ENCODE measurements at regions not wholly inside any gene's neighbourhood (a gene's known extent, or its start where the extent isn't known, plus 50 kb on each side); places are given as distances from the start of the nearest gene placed in this dataset.
"Not testable (repeated sequence)": the region's sequence is repeated elsewhere in the genome, so short reads cannot be mapped to it uniquely, and the experiment has no call there.

- no peak for TF ChIP-seq EZH2 (IDR thresholded peaks at IDR 0.05; ENCODE audit: low read length)
- TF ChIP-seq CTCF (optimal IDR thresholded peaks at IDR 0.05 in 1 of 3, IDR thresholded peaks at IDR 0.05 in 1 of 3, conservative IDR thresholded peaks at IDR 0.05 in 1 of 3; ENCODE audit: extremely low read depth in 1 of 3, insufficient read depth in 2 of 3, low read length in 3 of 3) = peak in 1 of 3 experiments; percentile 36
- Histone ChIP-seq H3K27ac (ENCODE audit: control insufficient read depth, insufficient read depth, low read length) (no peak overlapping the region), H3K4me2 (ENCODE audit: control insufficient read depth, extremely low read depth, insufficient read depth, low read depth, low read length) (no peak overlapping the region), H3K9me1 (ENCODE audit: control insufficient read depth, extremely low read depth, insufficient read depth, low read length) (no peaks in the 10 kb centered on the region), H3K9me3 (ENCODE audit: control insufficient read depth, low read depth, low read length) (no peaks in the 10 kb centered on the region), H3K79me2 (ENCODE audit: control insufficient read depth, insufficient read depth, low read length) (no peaks in the 10 kb centered on the region), H3K4me3 (ENCODE audit: control insufficient read depth in 2 of 3, extremely low read depth in 1 of 3, insufficient read depth in 2 of 3, low read depth in 1 of 3, low read length in 3 of 3) (no peak overlapping the region), H2AFZ (ENCODE audit: control insufficient read depth, low read length) (no peak overlapping the region), H3K9ac (ENCODE audit: control insufficient read depth, extremely low read depth, insufficient read depth, low read length) (no peak overlapping the region), H3K36me3 (ENCODE audit: control insufficient read depth in 2 of 2, extremely low read depth in 1 of 2, insufficient read depth in 2 of 2, low read length in 2 of 2) (no peaks in the 10 kb centered on the region), H3K27me3 (ENCODE audit: control insufficient read depth, extremely low read depth, insufficient read depth, low read length) (no peaks in the 10 kb centered on the region), H3K4me1 (ENCODE audit: control insufficient read depth, extremely low read depth, insufficient read depth, low read length) (no peaks in the 10 kb centered on the region), H4K20me1 (ENCODE audit: control insufficient read depth, extremely low read depth, insufficient read depth, low read length) (no peaks in the 10 kb centered on the region)
- FAIRE-seq (no peak), DNase-seq (ENCODE audit: low read depth, low spot score) (no peak)
- dilution Hi-C loops (cut with MboI; ENCODE audit: extremely low pct_ligation_motif_present, low sequenced_read_pairs) = no loop called here
Measured at GRCh38 chr2:167331636-167332232, 443.5 kb downstream of the XIRP2 start.

GRCh38 chr2:167328808-167329207 lies 440.5 kb downstream of the XIRP2 start:
- not testable (repeated sequence) for DNase-seq (ENCODE audit: low read depth, low spot score); FAIRE-seq; H3K9ac ChIP-seq (ENCODE audit: control insufficient read depth, extremely low read depth, insufficient read depth, low read length)

GRCh38 chr2:167322795-167323194 lies 434.5 kb downstream of the XIRP2 start:
- no peak overlapping the region for H3K9ac ChIP-seq (ENCODE audit: control insufficient read depth, extremely low read depth, insufficient read depth, low read length)
- no peak for DNase-seq (ENCODE audit: low read depth, low spot score)
- H3K4me3 ChIP-seq (ENCODE audit: control insufficient read depth in 2 of 3, extremely low read depth in 1 of 3, insufficient read depth in 2 of 3, low read depth in 1 of 3, low read length in 3 of 3) = no peak overlapping the region
- no peaks in the 10 kb centered on the region for H3K9me3 ChIP-seq (ENCODE audit: control insufficient read depth, low read depth, low read length)
- H4K20me1 ChIP-seq (ENCODE audit: control insufficient read depth, extremely low read depth, insufficient read depth, low read length) = no peaks in the 10 kb centered on the region
- no peak for TF ChIP-seq CTCF (optimal IDR thresholded peaks at IDR 0.05 in 1 of 3, IDR thresholded peaks at IDR 0.05 in 1 of 3, conservative IDR thresholded peaks at IDR 0.05 in 1 of 3; ENCODE audit: extremely low read depth in 1 of 3, insufficient read depth in 2 of 3, low read length in 3 of 3)
- TF ChIP-seq EZH2 (IDR thresholded peaks at IDR 0.05; ENCODE audit: low read length) = no peak
- H3K79me2 ChIP-seq (ENCODE audit: control insufficient read depth, insufficient read depth, low read length) = no peaks in the 10 kb centered on the region
- dilution Hi-C loops (cut with MboI; ENCODE audit: extremely low pct_ligation_motif_present, low sequenced_read_pairs) = no loop called here
- no peaks in the 10 kb centered on the region for H3K36me3 ChIP-seq (ENCODE audit: control insufficient read depth in 2 of 2, extremely low read depth in 1 of 2, insufficient read depth in 2 of 2, low read length in 2 of 2)
- no peak overlapping the region for H3K4me2 ChIP-seq (ENCODE audit: control insufficient read depth, extremely low read depth, insufficient read depth, low read depth, low read length)
- no peaks in the 10 kb centered on the region for H3K4me1 ChIP-seq (ENCODE audit: control insufficient read depth, extremely low read depth, insufficient read depth, low read length)
- no peaks in the 10 kb centered on the region for H3K27me3 ChIP-seq (ENCODE audit: control insufficient read depth, extremely low read depth, insufficient read depth, low read length)
- no peak overlapping the region for H2AFZ ChIP-seq (ENCODE audit: control insufficient read depth, low read length)
- FAIRE-seq = no peak
- no peak overlapping the region for H3K27ac ChIP-seq (ENCODE audit: control insufficient read depth, insufficient read depth, low read length)
- no peaks in the 10 kb centered on the region for H3K9me1 ChIP-seq (ENCODE audit: control insufficient read depth, extremely low read depth, insufficient read depth, low read length)

More at GRCh38 chr2:167328808-167329207, 440.5 kb downstream of the XIRP2 start:
- H3K27me3 ChIP-seq (ENCODE audit: control insufficient read depth, extremely low read depth, insufficient read depth, low read length); H3K27ac ChIP-seq (ENCODE audit: control insufficient read depth, insufficient read depth, low read length); H3K9me1 ChIP-seq (ENCODE audit: control insufficient read depth, extremely low read depth, insufficient read depth, low read length); dilution Hi-C loops (cut with MboI; ENCODE audit: extremely low pct_ligation_motif_present, low sequenced_read_pairs); H3K9me3 ChIP-seq (ENCODE audit: control insufficient read depth, low read depth, low read length); H3K4me1 ChIP-seq (ENCODE audit: control insufficient read depth, extremely low read depth, insufficient read depth, low read length); H3K4me3 ChIP-seq (ENCODE audit: control insufficient read depth in 2 of 3, extremely low read depth in 1 of 3, insufficient read depth in 2 of 3, low read depth in 1 of 3, low read length in 3 of 3); H3K4me2 ChIP-seq (ENCODE audit: control insufficient read depth, extremely low read depth, insufficient read depth, low read depth, low read length); H2AFZ ChIP-seq (ENCODE audit: control insufficient read depth, low read length); H3K36me3 ChIP-seq (ENCODE audit: control insufficient read depth in 2 of 2, extremely low read depth in 1 of 2, insufficient read depth in 2 of 2, low read length in 2 of 2); H3K79me2 ChIP-seq (ENCODE audit: control insufficient read depth, insufficient read depth, low read length); H4K20me1 ChIP-seq (ENCODE audit: control insufficient read depth, extremely low read depth, insufficient read depth, low read length): not testable (repeated sequence)

All from keratinocyte (primary cell).